ENCODE measurements at regions not wholly inside any gene's neighbourhood (a gene's known extent, or its start where the extent isn't known, plus 50 kb on each side); places are given as distances from the start of the nearest gene placed in this dataset.

GRCh38 chr5:98205691-98206461, 567.6 kb upstream of the RGMB start:
- no peak for TF ChIP-seq CTCF (IDR thresholded peaks at IDR 0.05; ENCODE audit: insufficient read depth, low read length)
- no peak for TF ChIP-seq POLR2AphosphoS5 (IDR thresholded peaks at IDR 0.05; ENCODE audit: low read depth)
- no peak for TF ChIP-seq REST (IDR thresholded peaks at IDR 0.05; ENCODE audit: insufficient replicate concordance, low read depth)
